Fibroblast of skin of scalp (primary cell): ENCODE measurements at regions not wholly inside any gene's neighbourhood (a gene's known extent, or its start where the extent isn't known, plus 50 kb on each side); places are given as distances from the start of the nearest gene placed in this dataset.

Experiments
- DNase-seq: peaks from one replicate; pipeline ENCODE4 v3.0.0-alpha.2; 2013

DNA sequence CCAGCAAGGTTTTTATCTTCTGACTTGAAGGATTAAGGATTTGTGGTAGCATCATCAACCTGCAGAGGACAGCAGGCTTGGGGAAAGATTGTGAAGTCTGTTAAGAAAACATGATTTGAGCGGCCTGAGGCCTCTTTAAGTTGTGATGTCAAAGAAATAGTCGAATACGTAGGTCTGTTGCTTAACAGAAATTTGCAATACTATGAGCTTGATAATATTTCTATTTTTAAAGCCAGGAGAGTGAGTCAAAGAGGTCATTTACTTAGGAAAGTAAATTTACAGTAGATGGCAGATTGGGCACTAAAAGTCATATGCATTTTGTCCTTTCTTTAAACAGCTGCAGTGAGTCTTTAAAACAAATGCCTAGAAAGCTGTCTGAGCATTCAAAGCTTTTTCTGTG lies 336.3 kb downstream of the DIPK2A start:
- no peak for DNase-seq

DNA sequence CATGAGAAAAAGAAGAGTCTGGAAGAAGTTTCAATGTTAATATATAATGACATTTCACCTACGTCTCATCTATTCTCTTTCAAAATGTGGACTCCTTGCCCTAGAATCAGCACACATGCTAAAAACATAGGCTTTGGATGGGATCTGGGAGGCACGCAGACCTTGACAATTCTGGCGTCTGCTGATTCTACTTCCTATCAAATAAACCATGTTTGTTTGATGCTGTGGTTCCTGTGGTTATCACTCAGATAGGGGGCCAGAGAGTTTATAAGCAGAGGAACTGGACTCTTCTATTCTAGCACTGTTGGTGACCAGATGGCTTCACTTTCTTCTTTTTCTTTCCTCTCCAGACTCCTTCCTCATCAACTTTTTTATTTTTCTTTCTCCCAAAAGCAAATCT lies 336.8 kb downstream of the DIPK2A start:
- no peak for DNase-seq

DNA sequence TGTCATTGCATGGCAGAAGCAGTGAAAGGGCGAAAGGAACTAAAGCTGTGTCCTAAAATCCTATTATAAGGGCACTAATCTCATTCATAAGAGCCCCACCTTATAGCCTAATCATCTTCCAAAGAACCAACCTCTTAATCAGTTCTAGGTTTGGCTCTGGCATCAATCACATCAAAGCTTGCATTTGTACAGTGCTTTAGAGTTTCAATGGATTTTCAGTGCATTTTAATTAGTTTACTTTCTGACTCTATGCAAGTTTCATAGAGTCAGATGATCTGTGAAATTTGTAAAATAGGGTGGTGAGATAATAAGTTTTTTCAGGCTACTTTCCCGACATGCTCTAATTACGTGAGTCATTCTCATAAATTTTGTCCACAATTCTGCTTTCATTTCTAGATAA lies 341.1 kb downstream of the DIPK2A start:
- DNase-seq: peak; percentile 0

DNA sequence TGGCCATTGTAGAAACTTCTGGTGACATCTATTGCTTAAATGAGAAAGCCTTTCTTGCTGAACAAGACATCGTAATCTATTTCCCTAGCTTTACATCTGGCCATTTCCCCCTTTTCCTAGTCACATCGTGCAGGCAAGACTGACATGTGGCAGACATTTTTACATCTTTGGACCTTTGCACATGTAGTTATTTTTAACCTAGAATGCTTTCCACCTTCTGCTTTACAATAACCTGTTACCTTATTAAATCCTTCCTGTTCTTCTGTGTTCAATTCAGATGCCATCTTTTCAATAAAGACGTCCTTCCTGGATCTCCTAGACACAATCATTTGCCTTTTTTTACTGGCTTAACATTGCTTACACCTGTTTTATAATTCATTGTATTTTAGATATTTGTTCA lies 343.3 kb downstream of the DIPK2A start:
- no peak for DNase-seq

- no peak for DNase-seq
Measured at GRCh38 chr3:144317961-144318360, 346.3 kb downstream of the DIPK2A start.

GRCh38 chr3:144324076-144324475 lies 352.5 kb downstream of the DIPK2A start:
- DNase-seq: no peak

- no peak for DNase-seq
Measured at GRCh38 chr3:144332868-144333267, 361.2 kb downstream of the DIPK2A start.

DNA sequence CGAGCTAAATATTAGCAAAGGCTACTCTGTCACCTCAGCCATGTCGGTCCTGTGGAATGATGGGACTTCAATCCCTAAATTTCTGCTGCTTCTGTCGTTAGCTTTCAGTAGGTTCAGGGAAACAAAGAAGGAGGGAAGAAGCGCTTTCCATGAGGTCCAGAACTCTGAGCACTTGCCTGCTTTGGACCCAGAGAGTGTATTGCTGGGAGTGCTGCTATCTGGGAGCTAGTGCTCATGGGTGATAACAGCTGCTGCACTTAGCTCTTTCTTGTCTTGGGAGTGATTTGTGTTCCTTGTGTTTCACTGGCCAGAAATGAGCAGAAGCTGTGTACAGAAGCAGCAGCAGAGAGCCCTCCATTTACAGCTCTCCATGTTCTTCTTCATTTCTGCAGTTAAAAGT lies 369.8 kb downstream of the DIPK2A start:
- no peak for DNase-seq

GRCh38 chr3:144343343-144343742 lies 371.7 kb downstream of the DIPK2A start:
- DNase-seq: no peak

DNA sequence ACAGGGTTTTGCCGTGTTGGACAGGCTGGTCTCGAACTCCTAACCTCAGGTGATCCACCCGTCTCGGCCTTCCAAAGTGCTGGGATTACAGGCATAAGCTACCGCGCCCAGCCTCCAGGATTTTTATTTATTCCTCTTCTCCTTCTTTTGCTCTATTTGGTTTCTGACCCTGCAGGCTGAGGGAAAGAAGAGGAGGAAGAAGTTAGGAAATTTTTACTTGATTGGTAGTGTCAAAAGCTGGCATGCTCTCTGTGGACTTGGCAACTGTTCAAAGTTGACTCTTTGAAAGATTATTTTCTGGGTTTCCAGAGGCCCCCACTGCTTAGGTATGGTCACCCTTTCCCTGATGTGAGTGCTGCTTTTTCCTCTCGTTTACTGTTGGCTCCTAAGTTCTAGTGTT lies 372.2 kb downstream of the DIPK2A start:
- DNase-seq: no peak

DNA sequence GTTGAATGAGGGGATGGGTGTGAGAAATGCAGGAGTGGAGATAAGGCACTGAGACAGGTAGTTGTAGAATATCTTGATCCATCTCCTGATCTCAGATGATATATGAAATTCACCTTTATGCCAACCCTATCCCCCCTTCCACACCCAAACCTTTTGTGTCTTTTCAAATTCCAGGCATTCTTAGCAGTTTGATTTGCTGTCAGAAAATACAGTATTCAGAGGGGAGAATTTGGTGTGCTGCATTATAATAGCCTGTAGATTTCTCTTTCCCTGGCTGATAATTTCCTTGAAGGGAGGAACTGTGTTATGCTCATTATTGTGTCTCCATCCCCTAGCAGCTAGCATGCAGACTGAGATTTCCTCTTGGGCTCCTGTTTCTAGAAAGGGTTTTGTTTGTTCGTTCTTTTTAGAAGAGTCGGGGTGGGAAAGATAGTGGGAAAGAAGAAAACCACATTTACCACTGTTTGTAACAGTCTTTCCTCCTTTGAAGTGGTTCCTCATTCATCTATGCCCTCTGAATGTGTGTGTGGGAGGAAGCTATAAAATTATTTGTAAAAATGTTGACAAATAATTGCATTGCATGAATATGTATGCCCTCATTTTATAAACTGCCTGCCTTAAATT lies 373.4 kb downstream of the DIPK2A start:
- no peak for DNase-seq

DNA sequence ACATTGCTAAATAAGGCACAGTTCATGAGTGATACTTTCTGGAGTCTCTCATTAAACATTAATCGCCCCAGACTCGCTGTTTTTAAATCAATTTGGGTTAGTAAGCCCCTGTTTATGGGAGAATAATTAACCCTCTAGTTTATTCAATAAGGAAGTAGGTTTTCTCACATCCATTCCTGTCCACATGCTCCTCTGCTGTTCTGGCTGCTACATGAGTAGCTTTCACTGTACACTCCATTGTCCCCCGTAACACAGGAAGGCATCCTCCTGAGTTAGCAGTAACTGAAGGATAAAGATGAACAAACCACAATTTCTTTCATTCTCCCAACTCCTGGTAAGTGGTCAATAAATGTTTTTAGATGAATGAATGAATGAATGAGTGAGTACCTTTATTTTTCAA lies 378.5 kb downstream of the DIPK2A start:
- no peak for DNase-seq

DNA sequence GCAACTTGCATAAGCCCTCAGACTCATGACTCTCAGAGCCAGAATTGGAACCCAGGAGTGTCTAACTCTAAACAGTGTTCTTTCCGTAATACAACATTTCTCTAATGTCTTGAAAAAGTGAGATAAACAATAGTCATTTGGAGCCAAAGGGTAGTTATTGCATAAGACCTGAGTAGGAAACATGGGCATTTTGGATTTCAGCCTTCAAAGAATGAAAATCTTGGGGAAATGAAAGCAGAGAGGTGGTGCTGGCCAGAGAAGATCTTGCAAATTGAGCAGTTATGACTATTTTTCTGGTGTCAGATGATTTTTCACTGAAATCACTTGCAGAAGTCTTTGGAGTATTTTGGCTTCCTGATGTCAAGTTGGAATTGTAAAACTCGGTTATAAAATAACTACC lies 379.4 kb downstream of the DIPK2A start:
- DNase-seq: no peak

- DNase-seq: no peak
Measured at GRCh38 chr3:144351773-144352365, 380.2 kb downstream of the DIPK2A start.

DNA sequence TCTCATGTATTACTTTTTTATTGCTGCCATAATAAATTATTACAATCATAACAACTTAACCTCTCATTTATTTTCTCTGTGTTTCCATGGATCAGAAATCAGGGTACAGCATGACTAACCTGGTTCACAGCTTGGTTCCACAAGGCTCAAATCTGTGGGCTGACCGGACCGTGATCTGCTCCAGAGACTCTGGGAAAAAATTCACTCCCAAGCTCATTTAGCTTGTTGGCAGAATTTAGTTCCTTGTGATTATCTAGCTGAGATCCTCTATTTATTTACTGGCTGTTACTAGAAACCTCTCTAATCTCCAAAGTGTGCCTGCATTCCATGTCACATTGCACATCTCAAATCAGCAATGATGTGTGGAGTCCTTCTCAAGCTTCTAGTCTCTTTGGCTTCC lies 386.6 kb downstream of the DIPK2A start:
- DNase-seq: no peak

DNA sequence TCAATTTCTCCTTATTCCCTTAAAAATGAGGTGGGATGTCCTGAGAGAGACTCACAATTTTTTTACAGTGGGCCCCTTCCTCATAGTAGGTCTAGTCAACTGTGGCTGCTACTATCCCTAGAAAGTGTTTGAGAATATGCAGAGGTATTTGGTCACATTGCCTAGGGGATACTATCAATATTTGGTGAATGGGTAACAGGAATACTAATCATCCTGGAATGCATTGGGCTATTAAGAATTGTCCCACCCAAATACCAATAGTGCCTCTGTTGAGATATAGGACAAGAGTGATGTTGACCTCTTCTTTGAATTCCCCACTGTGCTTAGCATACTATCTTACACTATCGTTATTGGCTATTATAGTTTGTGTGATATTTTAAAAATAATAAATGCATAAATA lies 389.4 kb downstream of the DIPK2A start:
- DNase-seq: peak; percentile 25

DNA sequence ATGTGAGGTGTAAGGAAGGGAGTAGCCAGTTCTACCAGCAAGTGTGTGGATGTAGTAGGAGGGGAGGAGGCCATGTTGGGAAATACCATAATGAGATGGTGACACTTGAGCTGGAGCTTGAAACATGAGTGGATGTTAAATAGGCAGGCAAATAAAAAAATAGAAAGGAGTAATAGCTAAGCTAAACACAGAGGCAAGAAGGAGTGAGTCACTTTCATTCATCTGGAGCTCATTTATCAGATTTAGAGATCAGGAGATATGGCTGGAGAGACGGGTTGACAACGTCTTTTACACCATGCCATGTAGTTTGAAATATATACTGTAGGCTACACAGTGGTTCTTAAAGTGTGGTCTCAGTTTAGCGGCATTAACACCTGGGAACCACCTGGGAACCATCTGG lies 390.5 kb downstream of the DIPK2A start:
- peak; percentile 56 for DNase-seq

DNA sequence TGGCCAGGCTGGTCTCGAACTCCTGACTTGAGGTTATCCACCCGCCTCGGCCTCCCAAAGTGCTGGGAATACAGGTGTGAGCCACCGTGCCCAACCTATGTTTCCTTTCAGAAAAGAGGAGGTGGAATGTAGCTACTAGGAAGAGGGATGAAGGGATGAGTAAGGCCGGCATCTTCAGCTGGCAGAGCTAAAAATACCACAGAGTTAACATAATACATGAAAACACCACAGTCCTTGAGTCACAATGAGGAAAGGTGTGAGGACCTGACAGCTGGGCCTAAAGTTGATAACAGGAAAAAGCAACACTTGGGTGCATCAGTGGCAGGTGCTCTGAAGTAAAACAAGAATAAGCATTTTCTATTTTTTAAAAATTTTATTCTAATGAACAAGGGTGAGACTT lies 392.2 kb downstream of the DIPK2A start:
- no peak for DNase-seq

GRCh38 chr3:144364737-144365136 lies 393.1 kb downstream of the DIPK2A start:
- DNase-seq: peak; percentile 40

DNA sequence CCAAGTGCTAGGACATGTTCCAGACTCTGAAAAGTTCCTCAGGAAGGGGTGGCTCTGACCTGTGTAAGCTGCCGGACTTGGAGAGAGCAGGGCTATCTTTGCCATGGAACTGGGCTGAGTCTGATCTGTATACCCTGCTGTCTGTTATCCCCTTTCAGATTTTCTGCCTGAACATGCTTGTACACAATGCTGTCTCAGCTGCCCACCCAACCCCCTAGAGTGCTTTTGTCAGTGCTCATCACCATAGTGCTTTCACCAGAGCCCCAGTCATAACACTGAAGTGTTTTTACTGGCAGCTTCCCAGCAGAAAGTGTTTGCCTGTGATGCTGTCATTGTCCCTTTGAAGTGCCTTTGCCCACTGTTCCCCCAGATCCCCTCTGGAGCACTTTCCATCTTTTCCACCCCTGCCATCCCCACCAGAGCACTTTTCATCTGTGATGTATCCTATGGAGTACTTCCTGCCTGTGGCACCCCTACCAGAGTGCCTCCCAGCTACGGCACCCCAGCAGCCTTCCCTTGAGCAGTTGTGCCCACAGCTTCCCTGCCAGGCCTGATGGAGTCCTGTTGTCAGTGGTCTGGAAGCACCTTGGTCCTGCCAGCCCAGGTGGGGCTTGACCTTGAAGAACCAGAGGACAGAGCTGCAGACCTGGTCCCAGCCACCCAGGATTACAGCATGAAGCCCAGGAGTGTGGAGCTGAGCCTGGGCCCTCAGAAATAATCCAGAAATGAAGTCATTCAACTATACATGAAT lies 397.7 kb downstream of the DIPK2A start:
- peak; percentile 33 for DNase-seq

DNA sequence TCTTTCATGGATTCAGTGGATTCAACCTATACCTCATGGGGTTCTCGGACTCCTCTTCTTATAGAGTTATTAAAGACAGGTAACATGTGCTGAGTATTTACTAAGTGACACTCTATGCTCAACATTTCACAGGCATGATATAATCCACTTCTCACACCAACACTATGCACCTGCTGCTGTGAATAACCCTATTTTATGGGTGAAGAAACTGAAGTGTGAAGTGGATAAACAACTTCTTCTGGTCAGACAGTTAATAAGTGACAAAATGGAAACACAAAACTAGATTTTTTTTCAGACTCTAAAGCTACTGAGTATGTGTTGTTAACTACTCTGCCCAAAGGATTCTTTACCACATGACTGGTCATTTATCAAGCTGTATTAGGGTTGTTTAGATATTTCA lies 403.5 kb downstream of the DIPK2A start:
- DNase-seq: no peak

DNA sequence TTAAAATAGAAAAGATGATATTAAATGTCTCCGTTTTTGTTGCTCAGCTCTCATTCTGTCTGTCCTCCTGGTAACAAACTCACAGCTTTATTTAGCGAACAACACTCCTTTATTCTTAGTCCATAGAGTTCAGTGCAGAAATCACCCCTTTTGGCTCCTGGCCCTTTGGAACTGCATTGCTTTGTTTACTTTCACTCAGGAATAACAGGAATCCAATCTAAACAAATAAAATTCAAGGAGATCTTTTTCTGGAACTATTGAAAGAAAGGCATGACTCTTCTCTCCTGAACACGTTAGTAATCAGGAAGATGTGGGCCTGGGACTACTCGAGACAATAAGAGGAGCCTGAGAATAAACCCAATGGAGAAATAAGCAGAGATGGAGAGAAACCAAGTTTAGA lies 409.2 kb downstream of the DIPK2A start:
- DNase-seq: no peak

DNA sequence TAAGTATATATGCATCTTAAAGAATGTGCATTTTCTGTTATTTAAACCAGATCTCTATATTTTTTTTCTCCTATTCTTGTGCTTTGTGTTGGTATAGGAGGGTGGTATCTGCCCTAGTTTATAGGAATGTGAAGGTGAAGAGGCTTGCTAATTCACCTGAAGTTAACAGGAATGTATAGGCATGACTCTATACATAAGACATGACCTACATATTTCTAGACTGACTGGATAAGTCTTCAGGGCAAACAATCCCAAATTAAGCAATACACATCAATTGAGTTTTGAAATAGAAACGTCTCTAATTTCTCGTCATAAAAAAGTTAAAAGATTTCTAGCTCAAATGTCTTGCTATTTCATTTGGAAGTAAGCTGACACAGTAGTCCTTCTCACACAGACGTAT lies 410.0 kb downstream of the DIPK2A start:
- DNase-seq: no peak

GRCh38 chr3:144384241-144384979 lies 412.8 kb downstream of the DIPK2A start:
- no peak for DNase-seq
